ENCODE measurements at regions not wholly inside any gene's neighbourhood (a gene's known extent, or its start where the extent isn't known, plus 50 kb on each side); places are given as distances from the start of the nearest gene placed in this dataset.

DNA sequence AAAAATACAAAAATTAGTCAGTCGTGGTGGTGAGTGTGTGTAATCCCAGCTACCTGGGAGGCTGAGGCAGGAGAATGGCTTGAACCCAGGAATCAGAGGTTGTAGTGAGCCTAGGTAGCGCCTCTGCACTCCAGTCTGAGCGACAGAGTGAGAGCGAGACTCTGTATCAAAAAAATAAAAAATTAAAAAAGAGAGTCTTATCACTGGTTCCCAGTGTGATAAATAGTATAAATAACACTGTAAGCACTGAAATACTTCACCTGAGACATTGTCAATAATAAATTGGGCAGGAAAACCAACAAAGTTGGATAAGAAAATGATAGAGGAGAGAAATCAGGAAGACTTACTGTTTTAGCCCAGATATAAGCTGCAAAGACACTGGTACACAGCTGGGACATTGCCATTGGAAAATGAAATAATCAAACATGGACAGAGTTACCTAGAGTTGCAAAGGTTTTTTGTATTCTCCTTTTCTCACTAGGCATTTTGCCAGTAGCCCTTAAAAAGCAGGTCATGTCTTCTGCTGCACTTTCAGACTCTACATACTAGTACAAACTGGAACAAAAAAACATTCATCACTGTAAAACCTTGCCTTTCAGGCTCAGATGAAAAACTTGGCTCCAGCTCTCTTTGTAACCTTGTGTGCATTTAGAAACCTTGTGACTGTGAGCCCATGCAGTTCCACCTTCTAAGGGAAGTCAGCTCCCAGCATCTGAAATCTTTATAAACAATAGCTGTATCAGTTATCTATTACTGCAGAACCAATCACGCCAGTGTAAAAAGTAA is 55.0 kb upstream of the PPP1R2C start:
- TF ChIP-seq, protein P1, sequence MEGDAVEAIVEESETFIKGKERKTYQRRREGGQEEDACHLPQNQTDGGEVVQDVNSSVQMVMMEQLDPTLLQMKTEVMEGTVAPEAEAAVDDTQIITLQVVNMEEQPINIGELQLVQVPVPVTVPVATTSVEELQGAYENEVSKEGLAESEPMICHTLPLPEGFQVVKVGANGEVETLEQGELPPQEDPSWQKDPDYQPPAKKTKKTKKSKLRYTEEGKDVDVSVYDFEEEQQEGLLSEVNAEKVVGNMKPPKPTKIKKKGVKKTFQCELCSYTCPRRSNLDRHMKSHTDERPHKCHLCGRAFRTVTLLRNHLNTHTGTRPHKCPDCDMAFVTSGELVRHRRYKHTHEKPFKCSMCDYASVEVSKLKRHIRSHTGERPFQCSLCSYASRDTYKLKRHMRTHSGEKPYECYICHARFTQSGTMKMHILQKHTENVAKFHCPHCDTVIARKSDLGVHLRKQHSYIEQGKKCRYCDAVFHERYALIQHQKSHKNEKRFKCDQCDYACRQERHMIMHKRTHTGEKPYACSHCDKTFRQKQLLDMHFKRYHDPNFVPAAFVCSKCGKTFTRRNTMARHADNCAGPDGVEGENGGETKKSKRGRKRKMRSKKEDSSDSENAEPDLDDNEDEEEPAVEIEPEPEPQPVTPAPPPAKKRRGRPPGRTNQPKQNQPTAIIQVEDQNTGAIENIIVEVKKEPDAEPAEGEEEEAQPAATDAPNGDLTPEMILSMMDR (conservative IDR thresholded peaks at IDR 0.05): no peak
- TF ChIP-seq ZFX (IDR thresholded peaks at IDR 0.05): no peak
